ENCODE measurements at regions not wholly inside any gene's neighbourhood (a gene's known extent, or its start where the extent isn't known, plus 50 kb on each side); places are given as distances from the start of the nearest gene placed in this dataset.

DNA sequence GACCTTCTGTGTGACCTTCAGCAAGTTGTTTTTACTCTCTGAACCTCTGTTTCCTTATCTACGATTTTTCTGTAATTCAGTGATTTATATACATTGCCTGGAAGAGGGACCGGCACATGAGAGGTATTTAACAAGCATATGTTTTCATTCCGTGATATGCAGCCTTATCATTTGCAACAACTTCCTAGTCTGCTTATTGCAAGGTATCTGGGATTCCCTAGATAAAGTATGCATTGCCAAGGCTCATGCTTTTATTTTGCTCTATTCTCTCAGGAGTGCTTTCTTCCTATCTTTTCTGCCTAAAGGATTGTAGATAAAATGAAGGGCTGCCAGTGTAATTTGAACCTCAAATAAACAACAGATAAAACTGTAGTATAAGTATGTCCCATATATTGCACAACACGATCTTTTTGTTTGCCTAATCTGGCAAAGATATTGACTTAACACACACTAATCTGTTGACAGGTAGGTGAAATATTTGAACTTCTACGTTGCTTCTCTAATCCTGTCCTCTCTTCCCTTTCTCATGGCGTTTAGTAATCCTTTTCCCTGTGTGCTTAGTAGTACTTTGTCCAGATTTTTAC, 377.2 kb upstream of the TNC start (continued):
- TF ChIP-seq, protein P1, sequence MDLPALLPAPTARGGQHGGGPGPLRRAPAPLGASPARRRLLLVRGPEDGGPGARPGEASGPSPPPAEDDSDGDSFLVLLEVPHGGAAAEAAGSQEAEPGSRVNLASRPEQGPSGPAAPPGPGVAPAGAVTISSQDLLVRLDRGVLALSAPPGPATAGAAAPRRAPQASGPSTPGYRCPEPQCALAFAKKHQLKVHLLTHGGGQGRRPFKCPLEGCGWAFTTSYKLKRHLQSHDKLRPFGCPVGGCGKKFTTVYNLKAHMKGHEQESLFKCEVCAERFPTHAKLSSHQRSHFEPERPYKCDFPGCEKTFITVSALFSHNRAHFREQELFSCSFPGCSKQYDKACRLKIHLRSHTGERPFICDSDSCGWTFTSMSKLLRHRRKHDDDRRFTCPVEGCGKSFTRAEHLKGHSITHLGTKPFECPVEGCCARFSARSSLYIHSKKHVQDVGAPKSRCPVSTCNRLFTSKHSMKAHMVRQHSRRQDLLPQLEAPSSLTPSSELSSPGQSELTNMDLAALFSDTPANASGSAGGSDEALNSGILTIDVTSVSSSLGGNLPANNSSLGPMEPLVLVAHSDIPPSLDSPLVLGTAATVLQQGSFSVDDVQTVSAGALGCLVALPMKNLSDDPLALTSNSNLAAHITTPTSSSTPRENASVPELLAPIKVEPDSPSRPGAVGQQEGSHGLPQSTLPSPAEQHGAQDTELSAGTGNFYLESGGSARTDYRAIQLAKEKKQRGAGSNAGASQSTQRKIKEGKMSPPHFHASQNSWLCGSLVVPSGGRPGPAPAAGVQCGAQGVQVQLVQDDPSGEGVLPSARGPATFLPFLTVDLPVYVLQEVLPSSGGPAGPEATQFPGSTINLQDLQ (CRISPR knock-in tag; IDR thresholded peaks at IDR 0.05), result no peak
- TF ChIP-seq ZFP37 (CRISPR knock-in tag; IDR thresholded peaks at IDR 0.05; ENCODE audit: borderline replicate concordance) (no peak), ZNF468 (CRISPR knock-in tag; IDR thresholded peaks at IDR 0.05) (no peak), SPEN (CRISPR knock-in tag; IDR thresholded peaks at IDR 0.05; ENCODE audit: low read depth) (no peak), BRCA1 (CRISPR knock-in tag; IDR thresholded peaks at IDR 0.05) (no peak), PHF21A (CRISPR knock-in tag; IDR thresholded peaks at IDR 0.05) (peak; percentile 52; the same call in 1 of the 2 replicates), ZNF615 (CRISPR knock-in tag; IDR thresholded peaks at IDR 0.05; ENCODE audit: borderline replicate concordance) (no peak), NFIC (IDR thresholded peaks at IDR 0.05; ENCODE audit: low read length) (peak; percentile 78), ZNF577 (CRISPR knock-in tag; IDR thresholded peaks at IDR 0.05; ENCODE audit: borderline replicate concordance, low read depth) (no peak), POLR2AphosphoS5 (IDR thresholded peaks at IDR 0.05; ENCODE audit: low read depth, low read length) (no peak), TARDBP (CRISPR knock-in tag; IDR thresholded peaks at IDR 0.05) (peak; percentile 89; the same call in 1 of the 2 replicates), FLYWCH1 (CRISPR knock-in tag; IDR thresholded peaks at IDR 0.05) (no peak), ZNF790 (CRISPR knock-in tag; IDR thresholded peaks at IDR 0.05; ENCODE audit: borderline replicate concordance) (no peak), ZNF441 (CRISPR knock-in tag; IDR thresholded peaks at IDR 0.05; ENCODE audit: borderline replicate concordance) (no peak), MXD4 (CRISPR knock-in tag; IDR thresholded peaks at IDR 0.05) (no peak), NR3C1 (CRISPR knock-in tag; IDR thresholded peaks at IDR 0.05) (no peak), NFE2L1 (CRISPR knock-in tag; IDR thresholded peaks at IDR 0.05; ENCODE audit: borderline replicate concordance) (no peak), MYC (CRISPR knock-in tag; IDR thresholded peaks at IDR 0.05; ENCODE audit: borderline replicate concordance) (no peak)
- TF ChIP-seq, protein P2, sequence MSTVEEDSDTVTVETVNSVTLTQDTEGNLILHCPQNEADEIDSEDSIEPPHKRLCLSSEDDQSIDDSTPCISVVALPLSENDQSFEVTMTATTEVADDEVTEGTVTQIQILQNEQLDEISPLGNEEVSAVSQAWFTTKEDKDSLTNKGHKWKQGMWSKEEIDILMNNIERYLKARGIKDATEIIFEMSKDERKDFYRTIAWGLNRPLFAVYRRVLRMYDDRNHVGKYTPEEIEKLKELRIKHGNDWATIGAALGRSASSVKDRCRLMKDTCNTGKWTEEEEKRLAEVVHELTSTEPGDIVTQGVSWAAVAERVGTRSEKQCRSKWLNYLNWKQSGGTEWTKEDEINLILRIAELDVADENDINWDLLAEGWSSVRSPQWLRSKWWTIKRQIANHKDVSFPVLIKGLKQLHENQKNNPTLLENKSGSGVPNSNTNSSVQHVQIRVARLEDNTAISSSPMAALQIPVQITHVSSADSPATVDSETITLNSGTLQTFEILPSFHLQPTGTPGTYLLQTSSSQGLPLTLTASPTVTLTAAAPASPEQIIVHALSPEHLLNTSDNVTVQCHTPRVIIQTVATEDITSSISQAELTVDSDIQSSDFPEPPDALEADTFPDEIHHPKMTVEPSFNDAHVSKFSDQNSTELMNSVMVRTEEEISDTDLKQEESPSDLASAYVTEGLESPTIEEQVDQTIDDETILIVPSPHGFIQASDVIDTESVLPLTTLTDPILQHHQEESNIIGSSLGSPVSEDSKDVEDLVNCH (CRISPR knock-in tag; IDR thresholded peaks at IDR 0.05), result no peak
- TF ChIP-seq, protein P3, sequence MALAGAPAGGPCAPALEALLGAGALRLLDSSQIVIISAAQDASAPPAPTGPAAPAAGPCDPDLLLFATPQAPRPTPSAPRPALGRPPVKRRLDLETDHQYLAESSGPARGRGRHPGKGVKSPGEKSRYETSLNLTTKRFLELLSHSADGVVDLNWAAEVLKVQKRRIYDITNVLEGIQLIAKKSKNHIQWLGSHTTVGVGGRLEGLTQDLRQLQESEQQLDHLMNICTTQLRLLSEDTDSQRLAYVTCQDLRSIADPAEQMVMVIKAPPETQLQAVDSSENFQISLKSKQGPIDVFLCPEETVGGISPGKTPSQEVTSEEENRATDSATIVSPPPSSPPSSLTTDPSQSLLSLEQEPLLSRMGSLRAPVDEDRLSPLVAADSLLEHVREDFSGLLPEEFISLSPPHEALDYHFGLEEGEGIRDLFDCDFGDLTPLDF (CRISPR knock-in tag; IDR thresholded peaks at IDR 0.05), result no peak
- TF ChIP-seq, protein P4, sequence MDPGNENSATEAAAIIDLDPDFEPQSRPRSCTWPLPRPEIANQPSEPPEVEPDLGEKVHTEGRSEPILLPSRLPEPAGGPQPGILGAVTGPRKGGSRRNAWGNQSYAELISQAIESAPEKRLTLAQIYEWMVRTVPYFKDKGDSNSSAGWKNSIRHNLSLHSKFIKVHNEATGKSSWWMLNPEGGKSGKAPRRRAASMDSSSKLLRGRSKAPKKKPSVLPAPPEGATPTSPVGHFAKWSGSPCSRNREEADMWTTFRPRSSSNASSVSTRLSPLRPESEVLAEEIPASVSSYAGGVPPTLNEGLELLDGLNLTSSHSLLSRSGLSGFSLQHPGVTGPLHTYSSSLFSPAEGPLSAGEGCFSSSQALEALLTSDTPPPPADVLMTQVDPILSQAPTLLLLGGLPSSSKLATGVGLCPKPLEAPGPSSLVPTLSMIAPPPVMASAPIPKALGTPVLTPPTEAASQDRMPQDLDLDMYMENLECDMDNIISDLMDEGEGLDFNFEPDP (CRISPR knock-in tag; conservative IDR thresholded peaks at IDR 0.05), result no peak
- TF ChIP-seq, protein P5, sequence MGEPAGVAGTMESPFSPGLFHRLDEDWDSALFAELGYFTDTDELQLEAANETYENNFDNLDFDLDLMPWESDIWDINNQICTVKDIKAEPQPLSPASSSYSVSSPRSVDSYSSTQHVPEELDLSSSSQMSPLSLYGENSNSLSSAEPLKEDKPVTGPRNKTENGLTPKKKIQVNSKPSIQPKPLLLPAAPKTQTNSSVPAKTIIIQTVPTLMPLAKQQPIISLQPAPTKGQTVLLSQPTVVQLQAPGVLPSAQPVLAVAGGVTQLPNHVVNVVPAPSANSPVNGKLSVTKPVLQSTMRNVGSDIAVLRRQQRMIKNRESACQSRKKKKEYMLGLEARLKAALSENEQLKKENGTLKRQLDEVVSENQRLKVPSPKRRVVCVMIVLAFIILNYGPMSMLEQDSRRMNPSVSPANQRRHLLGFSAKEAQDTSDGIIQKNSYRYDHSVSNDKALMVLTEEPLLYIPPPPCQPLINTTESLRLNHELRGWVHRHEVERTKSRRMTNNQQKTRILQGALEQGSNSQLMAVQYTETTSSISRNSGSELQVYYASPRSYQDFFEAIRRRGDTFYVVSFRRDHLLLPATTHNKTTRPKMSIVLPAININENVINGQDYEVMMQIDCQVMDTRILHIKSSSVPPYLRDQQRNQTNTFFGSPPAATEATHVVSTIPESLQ (CRISPR knock-in tag; conservative IDR thresholded peaks at IDR 0.05), result no peak
